ENCODE measurements at regions not wholly inside any gene's neighbourhood (a gene's known extent, or its start where the extent isn't known, plus 50 kb on each side); places are given as distances from the start of the nearest gene placed in this dataset.
A peak's percentile ranks its signal among the peaks of the same experiment; 100 is the strongest.

GRCh38 chr6:43914272-43915147 is 144.5 kb downstream of the VEGFA start (continued):
- 0 out of 2 replicates have a peak, but pooled peaks have one; percentile 31 for TF ChIP-seq ZBTB4 (CRISPR knock-in tag; IDR thresholded peaks at IDR 0.05; ENCODE audit: borderline replicate concordance)
- TF ChIP-seq, protein P1, sequence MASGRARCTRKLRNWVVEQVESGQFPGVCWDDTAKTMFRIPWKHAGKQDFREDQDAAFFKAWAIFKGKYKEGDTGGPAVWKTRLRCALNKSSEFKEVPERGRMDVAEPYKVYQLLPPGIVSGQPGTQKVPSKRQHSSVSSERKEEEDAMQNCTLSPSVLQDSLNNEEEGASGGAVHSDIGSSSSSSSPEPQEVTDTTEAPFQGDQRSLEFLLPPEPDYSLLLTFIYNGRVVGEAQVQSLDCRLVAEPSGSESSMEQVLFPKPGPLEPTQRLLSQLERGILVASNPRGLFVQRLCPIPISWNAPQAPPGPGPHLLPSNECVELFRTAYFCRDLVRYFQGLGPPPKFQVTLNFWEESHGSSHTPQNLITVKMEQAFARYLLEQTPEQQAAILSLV (CRISPR knock-in tag; IDR thresholded peaks at IDR 0.05; ENCODE audit: borderline replicate concordance), result 0 out of 2 replicates have a peak, but pooled peaks have one; percentile 50
- 0 out of 2 replicates have a peak, but pooled peaks have one; percentile 68 for TF ChIP-seq NFIB (CRISPR knock-in tag; IDR thresholded peaks at IDR 0.05; ENCODE audit: borderline replicate concordance)
- no peak for TF ChIP-seq AKAP8 (CRISPR knock-in tag; IDR thresholded peaks at IDR 0.05)
- no peak for TF ChIP-seq SP4 (CRISPR knock-in tag; IDR thresholded peaks at IDR 0.05)
- no peak for TF ChIP-seq GABPB1 (CRISPR knock-in tag; IDR thresholded peaks at IDR 0.05)
- TF ChIP-seq, protein P2, sequence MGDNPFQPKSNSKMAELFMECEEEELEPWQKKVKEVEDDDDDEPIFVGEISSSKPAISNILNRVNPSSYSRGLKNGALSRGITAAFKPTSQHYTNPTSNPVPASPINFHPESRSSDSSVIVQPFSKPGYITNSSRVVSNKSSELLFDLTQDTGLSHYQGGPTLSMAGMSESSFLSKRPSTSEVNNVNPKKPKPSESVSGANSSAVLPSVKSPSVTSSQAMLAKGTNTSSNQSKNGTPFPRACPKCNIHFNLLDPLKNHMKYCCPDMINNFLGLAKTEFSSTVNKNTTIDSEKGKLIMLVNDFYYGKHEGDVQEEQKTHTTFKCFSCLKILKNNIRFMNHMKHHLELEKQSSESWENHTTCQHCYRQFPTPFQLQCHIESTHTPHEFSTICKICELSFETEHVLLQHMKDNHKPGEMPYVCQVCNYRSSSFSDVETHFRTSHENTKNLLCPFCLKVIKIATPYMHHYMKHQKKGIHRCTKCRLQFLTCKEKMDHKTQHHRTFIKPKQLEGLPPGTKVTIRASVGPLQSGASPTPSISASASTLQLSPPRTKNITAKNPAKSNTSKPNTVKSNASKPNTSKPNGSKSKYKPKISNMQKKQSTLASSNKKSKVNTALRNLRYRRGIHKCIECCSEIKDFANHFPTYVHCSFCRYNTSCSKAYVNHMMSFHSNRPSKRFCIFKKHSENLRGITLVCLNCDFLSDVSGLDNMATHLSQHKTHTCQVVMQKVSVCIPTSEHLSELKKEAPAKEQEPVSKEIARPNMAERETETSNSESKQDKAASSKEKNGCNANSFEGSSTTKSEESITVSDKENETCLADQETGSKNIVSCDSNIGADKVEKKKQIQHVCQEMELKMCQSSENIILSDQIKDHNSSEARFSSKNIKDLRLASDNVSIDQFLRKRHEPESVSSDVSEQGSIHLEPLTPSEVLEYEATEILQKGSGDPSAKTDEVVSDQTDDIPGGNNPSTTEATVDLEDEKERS (CRISPR knock-in tag; IDR thresholded peaks at IDR 0.05), result no peak
- no peak for TF ChIP-seq LBX2 (CRISPR knock-in tag; IDR thresholded peaks at IDR 0.05; ENCODE audit: borderline replicate concordance)
- TF ChIP-seq, protein P3, sequence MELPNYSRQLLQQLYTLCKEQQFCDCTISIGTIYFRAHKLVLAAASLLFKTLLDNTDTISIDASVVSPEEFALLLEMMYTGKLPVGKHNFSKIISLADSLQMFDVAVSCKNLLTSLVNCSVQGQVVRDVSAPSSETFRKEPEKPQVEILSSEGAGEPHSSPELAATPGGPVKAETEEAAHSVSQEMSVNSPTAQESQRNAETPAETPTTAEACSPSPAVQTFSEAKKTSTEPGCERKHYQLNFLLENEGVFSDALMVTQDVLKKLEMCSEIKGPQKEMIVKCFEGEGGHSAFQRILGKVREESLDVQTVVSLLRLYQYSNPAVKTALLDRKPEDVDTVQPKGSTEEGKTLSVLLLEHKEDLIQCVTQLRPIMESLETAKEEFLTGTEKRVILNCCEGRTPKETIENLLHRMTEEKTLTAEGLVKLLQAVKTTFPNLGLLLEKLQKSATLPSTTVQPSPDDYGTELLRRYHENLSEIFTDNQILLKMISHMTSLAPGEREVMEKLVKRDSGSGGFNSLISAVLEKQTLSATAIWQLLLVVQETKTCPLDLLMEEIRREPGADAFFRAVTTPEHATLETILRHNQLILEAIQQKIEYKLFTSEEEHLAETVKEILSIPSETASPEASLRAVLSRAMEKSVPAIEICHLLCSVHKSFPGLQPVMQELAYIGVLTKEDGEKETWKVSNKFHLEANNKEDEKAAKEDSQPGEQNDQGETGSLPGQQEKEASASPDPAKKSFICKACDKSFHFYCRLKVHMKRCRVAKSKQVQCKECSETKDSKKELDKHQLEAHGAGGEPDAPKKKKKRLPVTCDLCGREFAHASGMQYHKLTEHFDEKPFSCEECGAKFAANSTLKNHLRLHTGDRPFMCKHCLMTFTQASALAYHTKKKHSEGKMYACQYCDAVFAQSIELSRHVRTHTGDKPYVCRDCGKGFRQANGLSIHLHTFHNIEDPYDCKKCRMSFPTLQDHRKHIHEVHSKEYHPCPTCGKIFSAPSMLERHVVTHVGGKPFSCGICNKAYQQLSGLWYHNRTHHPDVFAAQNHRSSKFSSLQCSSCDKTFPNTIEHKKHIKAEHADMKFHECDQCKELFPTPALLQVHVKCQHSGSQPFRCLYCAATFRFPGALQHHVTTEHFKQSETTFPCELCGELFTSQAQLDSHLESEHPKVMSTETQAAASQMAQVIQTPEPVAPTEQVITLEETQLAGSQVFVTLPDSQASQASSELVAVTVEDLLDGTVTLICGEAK (IDR thresholded peaks at IDR 0.05), result no peak
- TF ChIP-seq, protein P3 (CRISPR knock-in tag; IDR thresholded peaks at IDR 0.05), result no peak
